H1 (cell line): ENCODE measurements at regions not wholly inside any gene's neighbourhood (a gene's known extent, or its start where the extent isn't known, plus 50 kb on each side); places are given as distances from the start of the nearest gene placed in this dataset.

ENCODE experiments used
- CTCF ChIA-PET: fragments of 300-600 bp; sonication (Branson Sonifier 250); formaldehyde crosslinking; loops from one replicate; lab custom pipeline; 2021; ENCODE audit not compliant: partially characterized antibody; lab: Charles Lee
- POLR2A ChIA-PET: fragments of 300-600 bp; sonication (Branson Sonifier 250); formaldehyde crosslinking; loops from one replicate; lab custom pipeline; 2021; ENCODE audit warnings: inconsistent platforms; ENCODE audit not compliant: partially characterized antibody; lab: Charles Lee
- DNase-seq, 2 experiments: peaks; one replicate each; pipeline versions ENCODE4 v3.0.0 to v3.0.0-alpha.2; 2010 to 2022; ENCODE audit warnings: low spot score in 2 of 2, low read depth in 1 of 2, mixed read lengths in 1 of 2
- FAIRE-seq: peaks from 2 replicates; lab custom pipeline; 2011; peaks lifted over from hg19 to GRCh38; lab: Jason Lieb, UNC
- H2AFZ ChIP-seq: 2 replicates; pipeline ENCODE4 v1.8.1; 2012; ENCODE audit warnings: low read length, inconsistent platforms
- H2AK5ac ChIP-seq: 2 replicates; pipeline ENCODE4 v1.6.1; 2013; ENCODE audit warnings: low read depth, low read length
- H2BK120ac ChIP-seq: replicated peaks from 2 replicates; pipeline ENCODE3; 2013; ENCODE audit warnings: low read depth, low read length, inconsistent platforms
- H2BK12ac ChIP-seq: 2 replicates; pipeline ENCODE4 v1.6.1; 2013; ENCODE audit warnings: low read depth, low read length
- H2BK15ac ChIP-seq: 2 replicates; pipeline ENCODE4 v1.6.1; 2013; ENCODE audit warnings: low read length
- H2BK20ac ChIP-seq: 2 replicates; pipeline ENCODE4 v1.6.1; 2013; ENCODE audit warnings: low read length
- H2BK5ac ChIP-seq: 2 replicates; pipeline ENCODE4 v1.6.1; 2013; ENCODE audit warnings: low read depth, low read length
- H3K14ac ChIP-seq: 2 replicates; pipeline ENCODE4 v1.6.1; 2013; ENCODE audit warnings: inconsistent platforms; ENCODE audit not compliant: insufficient read length
- H3K18ac ChIP-seq: 2 replicates; pipeline ENCODE4 v1.6.1; 2013; ENCODE audit warnings: low read length; ENCODE audit errors: extremely low read depth
- H3K23ac ChIP-seq: 2 replicates; pipeline ENCODE4 v1.6.1; 2013; ENCODE audit warnings: inconsistent platforms; ENCODE audit not compliant: insufficient read length
- H3K23me2 ChIP-seq: 2 replicates; pipeline ENCODE4 v1.6.1; 2013; ENCODE audit warnings: low read depth, low read length
- H3K27ac ChIP-seq: 2 replicates; pipeline ENCODE4 v1.6.1; 2011; ENCODE audit warnings: low read depth, low read length, inconsistent platforms
- H3K27me3 ChIP-seq, 4 experiments: replicated peaks in 1 of 4; 1 replicate in 1 of 4; 2 replicates in 3 of 4; pipeline versions ENCODE4 v1.6.1 to v1.8.1; 2011 to 2013; ENCODE audit warnings: low read length in 3 of 4, mild to moderate bottlenecking in 3 of 4, inconsistent platforms in 2 of 4, mixed read lengths in 2 of 4, moderate library complexity in 1 of 4; ENCODE audit not compliant: control insufficient read depth in 3 of 4, insufficient read depth in 3 of 4; ENCODE audit errors: extremely low read depth in 1 of 4
- H3K36me3 ChIP-seq, 4 experiments: 2 replicates each; pipeline versions ENCODE4 v1.6.1 to v1.8.1; 2011 to 2013; ENCODE audit warnings: mild to moderate bottlenecking in 4 of 4, low read length in 3 of 4, moderate library complexity in 2 of 4, control low read depth in 1 of 4, inconsistent platforms in 1 of 4; ENCODE audit not compliant: insufficient read depth in 4 of 4, control insufficient read depth in 2 of 4
- H3K4ac ChIP-seq: replicated peaks from 2 replicates; pipeline ENCODE3; 2013; ENCODE audit warnings: low read length, low read depth, mixed read lengths, inconsistent platforms; ENCODE audit not compliant: insufficient read length
- H3K4me1 ChIP-seq, 4 experiments: replicated peaks in 1 of 4; 1 replicate in 1 of 4; 2 replicates in 3 of 4; pipeline versions ENCODE4 v1.6.1 to v1.8.1; 2011 to 2013; ENCODE audit warnings: low read length in 3 of 4, inconsistent platforms in 2 of 4, mixed read lengths in 1 of 4; ENCODE audit not compliant: insufficient read depth in 4 of 4, control insufficient read depth in 3 of 4
- H3K4me2 ChIP-seq, 2 experiments: 2 replicates each; pipeline versions ENCODE4 v1.6.1 to v1.8.1; 2011 to 2013; ENCODE audit warnings: low read depth in 2 of 2, low read length in 2 of 2, control low read depth in 1 of 2, inconsistent platforms in 1 of 2, mild to moderate bottlenecking in 1 of 2; ENCODE audit not compliant: insufficient read depth in 1 of 2
- H3K4me3 ChIP-seq, 4 experiments: fragments of 200-600, 300-600 bp in 1 of 4; sonication (generic), shearing (Covaris generic), sonication (Bioruptor Twin) in 1 of 4; 2 replicates each; pipeline versions ENCODE4 v1.5.1 to v1.8.1; 2011 to 2016; ENCODE audit warnings: low read length in 4 of 4, low read depth in 3 of 4, control low read depth in 2 of 4, inconsistent platforms in 2 of 4, mild to moderate bottlenecking in 2 of 4, mixed read lengths in 1 of 4, moderate library complexity in 1 of 4; ENCODE audit not compliant: insufficient read depth in 2 of 4; ENCODE audit errors: extremely low read depth in 1 of 4
- H3K56ac ChIP-seq: replicated peaks from 2 replicates; pipeline ENCODE3; 2013; ENCODE audit warnings: low read depth, mild to moderate bottlenecking, mixed read lengths, low read length, inconsistent platforms; ENCODE audit not compliant: insufficient read length
- H3K79me1 ChIP-seq: 2 replicates; pipeline ENCODE4 v1.6.1; 2013; ENCODE audit warnings: low read depth, low read length, control low read depth
- H3K79me2 ChIP-seq, 2 experiments: 2 replicates each; pipeline versions ENCODE4 v1.6.1 to v1.8.1; 2012 to 2013; ENCODE audit warnings: low read length in 2 of 2, mild to moderate bottlenecking in 2 of 2, inconsistent platforms in 1 of 2; ENCODE audit not compliant: insufficient read depth in 2 of 2, control insufficient read depth in 1 of 2
- H3K9ac ChIP-seq, 4 experiments: replicated peaks in 1 of 4; 1 replicate in 1 of 4; 2 replicates in 3 of 4; pipeline versions ENCODE4 v1.6.1 to v1.8.1; 2011 to 2013; ENCODE audit warnings: low read depth in 3 of 4, low read length in 3 of 4, control low read depth in 2 of 4, mild to moderate bottlenecking in 2 of 4, moderate library complexity in 2 of 4, inconsistent platforms in 1 of 4; ENCODE audit errors: extremely low read depth in 1 of 4
- H3K9me3 ChIP-seq, 2 experiments: 2 replicates each; pipeline versions ENCODE4 v1.6.1 to v1.8.1; 2012 to 2013; ENCODE audit warnings: mild to moderate bottlenecking in 2 of 2, moderate library complexity in 2 of 2, control low read depth in 1 of 2, inconsistent platforms in 1 of 2, low read depth in 1 of 2, low read length in 1 of 2, mixed read lengths in 1 of 2; ENCODE audit not compliant: insufficient read depth in 2 of 2
- H4K20me1 ChIP-seq, 2 experiments: replicated peaks in 1 of 2; 2 replicates each; pipeline versions ENCODE3 to v1.8.1; 2011 to 2013; ENCODE audit warnings: inconsistent platforms in 2 of 2, low read length in 2 of 2, mild to moderate bottlenecking in 1 of 2; ENCODE audit not compliant: insufficient read depth in 2 of 2, control insufficient read depth in 1 of 2
- H4K5ac ChIP-seq: 2 replicates; pipeline ENCODE4 v1.6.1; 2013; ENCODE audit warnings: low read length, low read depth, mixed read lengths, inconsistent platforms; ENCODE audit not compliant: insufficient read length
- H4K8ac ChIP-seq: 2 replicates; pipeline ENCODE4 v1.8.0; 2013; ENCODE audit warnings: mild to moderate bottlenecking, moderate library complexity, low read length, inconsistent platforms; ENCODE audit not compliant: insufficient read depth; ENCODE audit errors: extremely low read depth
- H4K91ac ChIP-seq: replicated peaks from 2 replicates; pipeline ENCODE3; 2013; ENCODE audit warnings: low read length, mixed read lengths, inconsistent platforms; ENCODE audit not compliant: insufficient read length
- ASH2L ChIP-seq: fragments of 200-600, 300-600 bp; sonication (generic); IDR thresholded peaks from one replicate; pipeline ENCODE4 v1.7.1; 2017; ENCODE audit warnings: low read length
- CBX8 ChIP-seq: fragments of 300-800, 300-1000 bp; sonication (generic); IDR thresholded peaks from 2 replicates; pipeline ENCODE4 v1.7.1; 2016; ENCODE audit warnings: low read depth, low read length, borderline replicate concordance
- CEBPB ChIP-seq: IDR thresholded peaks from 2 replicates; pipeline ENCODE4 v1.6.1; 2012; ENCODE audit warnings: low read depth, low read length
- CREB1 ChIP-seq: IDR thresholded peaks from 2 replicates; pipeline ENCODE4 v1.6.1; 2012; ENCODE audit warnings: inconsistent platforms
- EZH2 ChIP-seq: fragments of 200-600 bp; sonication (generic); IDR thresholded peaks from 2 replicates; pipeline ENCODE4 v1.7.1; 2012; ENCODE audit warnings: low read depth, mild to moderate bottlenecking, moderate library complexity, low read length, inconsistent platforms; ENCODE audit not compliant: severe bottlenecking
- JUN ChIP-seq: IDR thresholded peaks from 2 replicates; pipeline ENCODE4 v1.6.1; 2011; ENCODE audit warnings: low read depth, mild to moderate bottlenecking, improper control_type of control experiment, low read length
- KDM1A ChIP-seq: fragments of 200-600, 300-600 bp; sonication (generic); IDR thresholded peaks from 2 replicates; pipeline ENCODE4 v1.7.1; 2016; ENCODE audit warnings: mild to moderate bottlenecking, low read length, borderline replicate concordance
- MAFK ChIP-seq: IDR thresholded peaks from 2 replicates; pipeline ENCODE4 v1.6.1; 2012; ENCODE audit warnings: low read depth, mild to moderate bottlenecking, improper control_type of control experiment, low read length
- POU5F1 ChIP-seq: IDR thresholded peaks from 2 replicates; pipeline ENCODE4 v1.6.1; 2011; ENCODE audit warnings: low read depth, mild to moderate bottlenecking, low read length, moderate library complexity
- RNF2 ChIP-seq: fragments of 200-900, 300-1000 bp; sonication (generic); IDR thresholded peaks from 2 replicates; pipeline ENCODE4 v1.7.1; 2016; ENCODE audit warnings: borderline replicate concordance, low read depth, mild to moderate bottlenecking, antibody characterized with exemption, low read length; ENCODE audit not compliant: poor library complexity, severe bottlenecking; ENCODE audit errors: missing control alignments
- RXRA ChIP-seq: IDR thresholded peaks from 2 replicates; pipeline ENCODE4 v1.6.1; 2011; ENCODE audit warnings: low read depth, mild to moderate bottlenecking, low read length, moderate library complexity; ENCODE audit not compliant: insufficient read depth
- SIRT6 ChIP-seq: IDR thresholded peaks from one replicate; pipeline ENCODE4 v1.7.1; 2012; ENCODE audit warnings: low read length, inconsistent platforms
- SIX5 ChIP-seq: IDR thresholded peaks from 2 replicates; pipeline ENCODE4 v1.6.1; 2011; ENCODE audit warnings: mild to moderate bottlenecking, low read depth, low read length
- TAF1 ChIP-seq: IDR thresholded peaks from 2 replicates; pipeline ENCODE4 v1.6.1; 2011; ENCODE audit warnings: mild to moderate bottlenecking, low read depth, low read length
- WGBS, 2 experiments: shearing (Covaris generic) in 1 of 2; methylation state at CpG; one replicate each; pipeline versions ENCODE4 v1.1.6 to v1.1.7; 2013 to 2015; ENCODE audit warnings: low lambda C conversion rate in 2 of 2, mixed read lengths in 2 of 2, inconsistent platforms in 1 of 2, low coverage in 1 of 2, missing lambda C conversion rate in 1 of 2; ENCODE audit not compliant: insufficient replicate concordance in 2 of 2, insufficient coverage in 1 of 2, insufficient read length in 1 of 2; ENCODE audit errors: extremely low coverage in 1 of 2, missing lambda C conversion rate in 1 of 2; 5-methylcytosine and 5-hydroxymethylcytosine counted together
- TF ChIP-seq, protein P1 (sequence below): IDR thresholded peaks from 2 replicates; pipeline ENCODE4 v1.6.1; 2011; ENCODE audit warnings: low read depth, mild to moderate bottlenecking, low read length; ENCODE audit not compliant: insufficient read depth

DNA sequence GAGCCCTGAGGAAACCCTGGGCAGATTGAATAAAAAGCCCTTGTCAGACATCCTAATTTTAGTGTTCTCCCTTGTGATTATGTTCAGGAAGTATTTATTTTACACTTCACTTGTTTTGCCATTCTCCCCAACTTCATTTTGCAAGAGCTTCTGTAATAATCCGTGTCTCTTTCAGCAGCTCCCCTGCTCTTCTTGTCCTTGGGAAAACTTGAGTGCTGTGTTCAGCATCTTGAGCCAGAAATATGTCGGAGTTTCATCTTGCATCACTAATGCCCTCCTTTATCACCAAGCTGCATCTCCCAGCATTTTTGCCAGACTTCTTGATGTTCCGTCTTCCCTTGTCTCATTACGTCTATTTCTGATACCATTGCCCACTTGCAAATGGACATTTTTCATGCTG is 486.5 kb upstream of the EEF2KMT start:
- no peak overlapping the region for H2AK5ac ChIP-seq
- H3K4me3 ChIP-seq: no peak overlapping the region
- no peaks in the 10 kb centered on the region for H3K36me3 ChIP-seq
- FAIRE-seq: no peak
- H2AFZ ChIP-seq: no peak overlapping the region
- no peak overlapping the region for H2BK20ac ChIP-seq
- no peak overlapping the region for H4K91ac ChIP-seq
- no peaks in the 10 kb centered on the region for H3K79me1 ChIP-seq
- TF ChIP-seq RXRA (no peak), RNF2 (no peak), MAFK (no peak), TAF1 (no peak), CREB1 (no peak), POU5F1 (no peak), JUN (no peak), ASH2L (no peak), SIX5 (no peak), CEBPB (no peak), KDM1A (no peak), SIRT6 (no peak), CBX8 (no peak), EZH2 (no peak)
- TF ChIP-seq, protein P1, sequence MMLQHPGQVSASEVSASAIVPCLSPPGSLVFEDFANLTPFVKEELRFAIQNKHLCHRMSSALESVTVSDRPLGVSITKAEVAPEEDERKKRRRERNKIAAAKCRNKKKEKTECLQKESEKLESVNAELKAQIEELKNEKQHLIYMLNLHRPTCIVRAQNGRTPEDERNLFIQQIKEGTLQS: no peak
- no peak overlapping the region for H3K4me2 ChIP-seq
- no peak overlapping the region for H4K8ac ChIP-seq
- no peak overlapping the region for H2BK5ac ChIP-seq
- no peak overlapping the region for H3K9ac ChIP-seq
- H3K4me1 ChIP-seq: no peaks in the 10 kb centered on the region; a peak in 3 of 7 replicates
- CTCF ChIA-PET: interaction anchor here (0.6 to 1.4 kb wide), 2 partner anchors 32 to 234 kb away, joined by 3 to 4 read pairs; no protein-coding TSS in a partner anchor
- POLR2A ChIA-PET: no interaction called here
- H3K79me2 ChIP-seq: no peaks in the 10 kb centered on the region
- no peak overlapping the region for H3K14ac ChIP-seq
- H2BK12ac ChIP-seq: no peak overlapping the region
- H2BK15ac ChIP-seq: no peak overlapping the region; the same call in 1 of the 2 replicates
- H3K23ac ChIP-seq: no peak overlapping the region
- H3K56ac ChIP-seq: no peak overlapping the region
- no peaks in the 10 kb centered on the region for H3K9me3 ChIP-seq
- no peak overlapping the region for H2BK120ac ChIP-seq
- WGBS, 2 experiments: 94% methylated on average over 4 of the region's 4 CpGs; no CpG with 5 or more reads in 1 of the 2 experiments
- no peaks in the 10 kb centered on the region for H4K20me1 ChIP-seq
- no peaks in the 10 kb centered on the region for H3K27me3 ChIP-seq
- no peak for DNase-seq
- no peaks in the 10 kb centered on the region for H3K23me2 ChIP-seq
- H4K5ac ChIP-seq: no peak overlapping the region
- H3K18ac ChIP-seq: no peak overlapping the region
- H3K4ac ChIP-seq: no peak overlapping the region
- H3K27ac ChIP-seq: no peak overlapping the region
